Neural progenitor cell (in vitro differentiated cells): ENCODE measurements at regions not wholly inside any gene's neighbourhood (a gene's known extent, or its start where the extent isn't known, plus 50 kb on each side); places are given as distances from the start of the nearest gene placed in this dataset.
A peak's percentile ranks its signal among the peaks of the same experiment; 100 is the strongest.

Source experiments
- DNase-seq: peaks from one replicate; pipeline ENCODE4 v3.0.0-alpha.2; 2016; ENCODE audit warnings: low spot score
- H2AFZ ChIP-seq: fragments of 200-600 bp; sonication (generic); replicated peaks from 2 replicates; pipeline ENCODE4 v1.6.1; 2016; ENCODE audit warnings: antibody characterized with exemption
- H3F3A ChIP-seq: fragments of 200-600 bp; sonication (generic); 2 replicates; pipeline ENCODE4 v1.6.1; 2016; ENCODE audit warnings: antibody characterized with exemption, low read depth
- H3K27ac ChIP-seq: fragments of 200-600 bp; sonication (generic); 2 replicates; pipeline ENCODE4 v1.5.1; 2016; ENCODE audit warnings: mild to moderate bottlenecking
- H3K27me3 ChIP-seq: fragments of 200-600 bp; sonication (generic); 2 replicates; pipeline ENCODE4 v1.6.1; 2016; ENCODE audit warnings: mild to moderate bottlenecking, moderate library complexity
- H3K36me3 ChIP-seq: fragments of 200-600 bp; sonication (generic); 2 replicates; pipeline ENCODE4 v1.5.1; 2016
- H3K4me1 ChIP-seq: fragments of 200-600 bp; sonication (generic); 2 replicates; pipeline ENCODE4 v1.6.1; 2016; ENCODE audit warnings: mixed run types
- H3K4me2 ChIP-seq: fragments of 200-600 bp; sonication (generic); 2 replicates; pipeline ENCODE4 v1.6.1; 2016
- H3K4me3 ChIP-seq: fragments of 200-600 bp; sonication (generic); 2 replicates; pipeline ENCODE4 v1.5.1; 2016
- H3K79me2 ChIP-seq: fragments of 200-600 bp; sonication (generic); 2 replicates; pipeline ENCODE4 v1.6.1; 2016; ENCODE audit warnings: low read depth
- H3K9ac ChIP-seq: fragments of 200-600 bp; sonication (generic); 2 replicates; pipeline ENCODE4 v1.6.1; 2016
- H3K9me3 ChIP-seq: fragments of 200-600 bp; sonication (generic); 2 replicates; pipeline ENCODE4 v1.5.1; 2016; ENCODE audit warnings: low read depth
- H4K20me1 ChIP-seq: fragments of 200-600 bp; sonication (generic); 2 replicates; pipeline ENCODE4 v1.6.1; 2016; ENCODE audit warnings: low read depth
- H3K27ac Mint-ChIP-seq: 3 replicates; pipeline ENCODE4 v1.8.0; 2021; ENCODE audit warnings: mixed read lengths
- H3K27me3 Mint-ChIP-seq: 2 replicates; pipeline ENCODE4 v1.8.0; 2022; ENCODE audit warnings: low read depth, mild to moderate bottlenecking, inconsistent platforms, moderate library complexity, mixed read lengths; ENCODE audit not compliant: insufficient read depth
- H3K36me3 Mint-ChIP-seq: 3 replicates; pipeline ENCODE4 v1.8.0; 2021; ENCODE audit warnings: mixed read lengths
- H3K4me1 Mint-ChIP-seq: 3 replicates; pipeline ENCODE4 v1.8.0; 2021; ENCODE audit warnings: mixed read lengths
- H3K4me3 Mint-ChIP-seq: 3 replicates; pipeline ENCODE4 v1.8.0; 2021; ENCODE audit warnings: mild to moderate bottlenecking, moderate library complexity, mixed read lengths
- H3K9me3 Mint-ChIP-seq: 3 replicates; pipeline ENCODE4 v1.8.0; 2020; ENCODE audit warnings: mixed read lengths
- CTCF ChIP-seq: fragments of 200-600 bp; sonication (generic); IDR thresholded peaks from 2 replicates; pipeline ENCODE4 v1.5.1; 2017; ENCODE audit warnings: antibody characterized with exemption, mild to moderate bottlenecking
- EZH2 ChIP-seq: fragments of 200-600 bp; sonication (generic); IDR thresholded peaks from 2 replicates; pipeline ENCODE4 v1.6.1; 2017; ENCODE audit warnings: antibody characterized with exemption, mild to moderate bottlenecking, moderate library complexity
- EZH2phosphoT487 ChIP-seq: fragments of 200-600 bp; sonication (generic); IDR thresholded peaks from 2 replicates; pipeline ENCODE4 v1.6.1; 2017; ENCODE audit warnings: antibody characterized with exemption

- Histone ChIP-seq H3K4me2 (no peak overlapping the region), H4K20me1 (no peaks in the 10 kb centered on the region), H3K27ac (no peak overlapping the region), H2AFZ (peak overlapping the region; percentile 50), H3F3A (no peaks in the 10 kb centered on the region), H3K27me3 (no peaks in the 10 kb centered on the region), H3K79me2 (no peaks in the 10 kb centered on the region), H3K9me3 (no peaks in the 10 kb centered on the region), H3K4me3 (no peak overlapping the region), H3K9ac (no peak overlapping the region), H3K4me1 (no peaks in the 10 kb centered on the region), H3K36me3 (no peaks in the 10 kb centered on the region)
- H3K9me3 Mint-ChIP-seq = no peaks in the 10 kb centered on the region
- no peaks in the 10 kb centered on the region for H3K27me3 Mint-ChIP-seq
- H3K4me3 Mint-ChIP-seq = no peak overlapping the region
- no peaks in the 10 kb centered on the region for H3K36me3 Mint-ChIP-seq
- DNase-seq = no peak
- TF ChIP-seq EZH2 = no peak
- no peak for TF ChIP-seq CTCF
- no peak for TF ChIP-seq EZH2phosphoT487
- no peak overlapping the region for H3K27ac Mint-ChIP-seq
- H3K4me1 Mint-ChIP-seq = peaks cover 8% of the 10 kb centered on the region
Measured at GRCh38 chr9:11348366-11348765, 735.6 kb upstream of the PTPRD start.

- H3K9me3 ChIP-seq = no peaks in the 10 kb centered on the region
- no peaks in the 10 kb centered on the region for H3K27me3 Mint-ChIP-seq
- no peak overlapping the region for H3K4me3 ChIP-seq
- no peaks in the 10 kb centered on the region for H3K36me3 ChIP-seq
- H3K79me2 ChIP-seq = no peaks in the 10 kb centered on the region
- no peaks in the 10 kb centered on the region for H3K9me3 Mint-ChIP-seq
- no peak for DNase-seq
- H3K27ac Mint-ChIP-seq = no peak overlapping the region
- H3K4me3 Mint-ChIP-seq = no peak overlapping the region
- no peaks in the 10 kb centered on the region for H3K36me3 Mint-ChIP-seq
- no peaks in the 10 kb centered on the region for H4K20me1 ChIP-seq
- no peaks in the 10 kb centered on the region for H3K4me1 ChIP-seq
- no peak overlapping the region for H3K9ac ChIP-seq
- H3F3A ChIP-seq = no peaks in the 10 kb centered on the region
- H3K4me1 Mint-ChIP-seq = peaks cover 8% of the 10 kb centered on the region
- H3K27me3 ChIP-seq = no peaks in the 10 kb centered on the region
- no peak overlapping the region for H2AFZ ChIP-seq
- no peak for TF ChIP-seq EZH2phosphoT487
- no peak for TF ChIP-seq CTCF
- TF ChIP-seq EZH2 = no peak
- no peak overlapping the region for H3K27ac ChIP-seq
- no peak overlapping the region for H3K4me2 ChIP-seq
Measured at GRCh38 chr9:11349187-11349586, 736.4 kb upstream of the PTPRD start.

- Mint-ChIP-seq H3K27me3 (no peaks in the 10 kb centered on the region), H3K27ac (no peak overlapping the region), H3K4me3 (no peak overlapping the region), H3K4me1 (peaks cover 16% of the 10 kb centered on the region), H3K9me3 (no peaks in the 10 kb centered on the region), H3K36me3 (no peaks in the 10 kb centered on the region)
- no peak for TF ChIP-seq CTCF
- Histone ChIP-seq H3K4me1 (no peaks in the 10 kb centered on the region), H3K9ac (no peak overlapping the region), H3K4me3 (no peak overlapping the region), H3K27ac (no peak overlapping the region), H2AFZ (no peak overlapping the region), H3K79me2 (no peaks in the 10 kb centered on the region), H4K20me1 (no peaks in the 10 kb centered on the region), H3K4me2 (no peak overlapping the region), H3K27me3 (no peaks in the 10 kb centered on the region), H3K9me3 (no peaks in the 10 kb centered on the region), H3F3A (no peaks in the 10 kb centered on the region), H3K36me3 (no peaks in the 10 kb centered on the region)
- DNase-seq = no peak
Measured at GRCh38 chr9:11352612-11353011, 739.8 kb upstream of the PTPRD start.

GRCh38 chr9:11356067-11356466, 743.3 kb upstream of the PTPRD start:
- H3K36me3 ChIP-seq = no peaks in the 10 kb centered on the region
- H4K20me1 ChIP-seq = no peaks in the 10 kb centered on the region
- no peaks in the 10 kb centered on the region for H3K27me3 ChIP-seq
- no peak overlapping the region for H3K4me2 ChIP-seq
- H2AFZ ChIP-seq = no peak overlapping the region
- no peaks in the 10 kb centered on the region for H3K9me3 ChIP-seq
- H3K4me1 ChIP-seq = no peaks in the 10 kb centered on the region
- H3K9ac ChIP-seq = no peak overlapping the region
- no peak overlapping the region for H3K27ac Mint-ChIP-seq
- H3K36me3 Mint-ChIP-seq = no peaks in the 10 kb centered on the region
- no peaks in the 10 kb centered on the region for H3K9me3 Mint-ChIP-seq
- no peaks in the 10 kb centered on the region for H3K79me2 ChIP-seq
- H3K27ac ChIP-seq = no peak overlapping the region
- H3K27me3 Mint-ChIP-seq = no peaks in the 10 kb centered on the region
- H3K4me3 ChIP-seq = no peak overlapping the region
- H3K4me1 Mint-ChIP-seq = peaks cover 11% of the 10 kb centered on the region
- TF ChIP-seq CTCF (no peak), EZH2 (no peak)
- no peak overlapping the region for H3K4me3 Mint-ChIP-seq
- H3F3A ChIP-seq = no peaks in the 10 kb centered on the region
- no peak for DNase-seq
